Sigmoid colon (tissue), 3 donors: ENCODE measurements at regions not wholly inside any gene's neighbourhood (a gene's known extent, or its start where the extent isn't known, plus 50 kb on each side); places are given as distances from the start of the nearest gene placed in this dataset.

ENCODE experiments used
- CTCF ChIP-seq, 4 experiments: fragments of 450-650 bp in 3 of 4; fragments of 200-600 bp in 1 of 4; IDR thresholded peaks; one replicate each; pipeline ENCODE4 v1.5.1; 2016 to 2019; ENCODE audit warnings: antibody characterized with exemption in 4 of 4, mild to moderate bottlenecking in 3 of 4, moderate library complexity in 2 of 4
- POLR2A ChIP-seq, 2 donors: fragments of 450-650 bp; IDR thresholded peaks; one replicate each; pipeline ENCODE4 v1.6.1; 2016; ENCODE audit warnings: antibody characterized with exemption in 2 of 2, mild to moderate bottlenecking in 2 of 2, moderate library complexity in 2 of 2

GRCh38 chr10:29873941-29874484, 185.4 kb downstream of the JCAD start:
- TF ChIP-seq CTCF (IDR thresholded peaks at IDR 0.05) (no peak), POLR2A (IDR thresholded peaks at IDR 0.05) (no peak)
